Liver (tissue), 8 donors: ENCODE measurements at regions not wholly inside any gene's neighbourhood (a gene's known extent, or its start where the extent isn't known, plus 50 kb on each side); places are given as distances from the start of the nearest gene placed in this dataset.

Experiments used
- DNase-seq: peaks from one replicate; pipeline ENCODE4 v3.0.0-alpha.2; 2017; ENCODE audit warnings: low spot score
- H3K27ac ChIP-seq, 2 donors: one replicate each; pipeline ENCODE4 v1.7.0; 2013; ENCODE audit warnings: inconsistent platforms in 2 of 2, low read length in 2 of 2, control low read depth in 1 of 2, low read depth in 1 of 2, mild to moderate bottlenecking in 1 of 2
- H3K27me3 ChIP-seq, 4 donors: one replicate each; pipeline versions ENCODE4 v1.6.1 to v1.7.0; 2013; ENCODE audit warnings: low read length in 3 of 4, inconsistent platforms in 1 of 4, mild to moderate bottlenecking in 1 of 4, moderate library complexity in 1 of 4; ENCODE audit not compliant: control insufficient read depth in 4 of 4, insufficient read depth in 4 of 4
- H3K36me3 ChIP-seq, 4 donors: one replicate each; pipeline versions ENCODE4 v1.6.1 to v1.7.0; 2013; ENCODE audit warnings: low read length in 3 of 4, mild to moderate bottlenecking in 3 of 4, low read depth in 1 of 4, moderate library complexity in 1 of 4; ENCODE audit not compliant: control insufficient read depth in 4 of 4, insufficient read depth in 3 of 4
- H3K4me1 ChIP-seq, 4 donors: one replicate each; pipeline versions ENCODE4 v1.6.1 to v1.7.0; 2013; ENCODE audit warnings: low read length in 3 of 4, mild to moderate bottlenecking in 3 of 4, moderate library complexity in 1 of 4; ENCODE audit not compliant: control insufficient read depth in 4 of 4, insufficient read depth in 4 of 4
- H3K4me3 ChIP-seq, 3 donors: one replicate each; pipeline versions ENCODE4 v1.6.1 to v1.7.0; 2013; ENCODE audit warnings: low read length in 3 of 3, control low read depth in 1 of 3, low read depth in 1 of 3, mild to moderate bottlenecking in 1 of 3
- H3K9ac ChIP-seq, 2 donors: one replicate each; pipeline ENCODE4 v1.7.0; 2013; ENCODE audit warnings: low read length in 2 of 2, mild to moderate bottlenecking in 2 of 2, moderate library complexity in 2 of 2, control low read depth in 1 of 2, low read depth in 1 of 2
- H3K9me3 ChIP-seq, 4 donors: one replicate each; pipeline versions ENCODE4 v1.6.1 to v1.7.0; 2013; ENCODE audit warnings: low read length in 3 of 4; ENCODE audit not compliant: control insufficient read depth in 4 of 4
- ATF3 ChIP-seq: IDR thresholded peaks from 2 replicates; pipeline ENCODE4 v1.6.1; 2016; ENCODE audit warnings: antibody characterized with exemption
- CTCF ChIP-seq: fragments of 150-350 bp; IDR thresholded peaks from 2 replicates; pipeline ENCODE4 v1.5.1; 2017; ENCODE audit warnings: improper control_type of control experiment, low read depth, low read length; ENCODE audit not compliant: missing input control
- EGR1 ChIP-seq, 2 donors: IDR thresholded peaks; 2 replicates each; pipeline ENCODE4 v1.6.1; 2016 to 2018; ENCODE audit warnings: antibody characterized with exemption in 2 of 2, low read depth in 2 of 2
- FOXA1 ChIP-seq: IDR thresholded peaks from 2 replicates; pipeline ENCODE4 v1.6.1; 2016; ENCODE audit warnings: antibody characterized with exemption
- FOXA2 ChIP-seq: IDR thresholded peaks from 2 replicates; pipeline ENCODE4 v1.6.1; 2016; ENCODE audit warnings: antibody characterized with exemption
- GABPA ChIP-seq, 2 donors: IDR thresholded peaks in 1 of 2; conservative IDR thresholded peaks in 1 of 2; 2 replicates each; pipeline ENCODE4 v1.6.1; 2016; ENCODE audit warnings: antibody characterized with exemption in 2 of 2, mild to moderate bottlenecking in 1 of 2, moderate library complexity in 1 of 2
- HNF4A ChIP-seq, 2 donors: conservative IDR thresholded peaks; 2 replicates each; pipeline ENCODE4 v1.6.1; 2016; ENCODE audit warnings: antibody characterized with exemption in 2 of 2, mild to moderate bottlenecking in 2 of 2
- HNF4G ChIP-seq: IDR thresholded peaks from 2 replicates; pipeline ENCODE4 v1.6.1; 2016; ENCODE audit warnings: antibody characterized with exemption
- JUND ChIP-seq, 2 donors: IDR thresholded peaks; 2 replicates each; pipeline ENCODE4 v1.6.1; 2016; ENCODE audit warnings: antibody characterized with exemption in 2 of 2
- MAX ChIP-seq: IDR thresholded peaks from 2 replicates; pipeline ENCODE4 v1.6.1; 2016; ENCODE audit warnings: antibody characterized with exemption
- NR2F2 ChIP-seq: IDR thresholded peaks from 2 replicates; pipeline ENCODE4 v1.6.1; 2016; ENCODE audit warnings: antibody characterized with exemption
- RAD21 ChIP-seq, 2 donors: IDR thresholded peaks; 2 replicates each; pipeline ENCODE4 v1.6.1; 2016; ENCODE audit warnings: antibody characterized with exemption in 2 of 2, mild to moderate bottlenecking in 2 of 2
- RXRA ChIP-seq, 2 donors: IDR thresholded peaks; 2 replicates each; pipeline ENCODE4 v1.6.1; 2017 to 2018; ENCODE audit warnings: antibody characterized with exemption in 2 of 2, mild to moderate bottlenecking in 1 of 2
- SP1 ChIP-seq: IDR thresholded peaks from 2 replicates; pipeline ENCODE4 v1.6.1; 2018; ENCODE audit warnings: antibody characterized with exemption, mild to moderate bottlenecking
- TAF1 ChIP-seq: conservative IDR thresholded peaks from 2 replicates; pipeline ENCODE4 v1.6.1; 2016; ENCODE audit warnings: antibody characterized with exemption, mild to moderate bottlenecking
- YY1 ChIP-seq: IDR thresholded peaks from 2 replicates; pipeline ENCODE4 v1.6.1; 2016; ENCODE audit warnings: antibody characterized with exemption, mild to moderate bottlenecking
- ZBTB33 ChIP-seq: IDR thresholded peaks from 2 replicates; pipeline ENCODE4 v1.6.1; 2016; ENCODE audit warnings: antibody characterized with exemption
- WGBS: extraction: QIAGEN DNeasy Blood & Tissue Kit; methylation state at CpG from one replicate; pipeline ENCODE4 v1.1.7; 2013; 5-methylcytosine and 5-hydroxymethylcytosine counted together
- TF ChIP-seq, protein P1 (sequence below): IDR thresholded peaks from 2 replicates; pipeline ENCODE4 v1.6.1; 2016; ENCODE audit warnings: antibody characterized with exemption, mild to moderate bottlenecking
- donor health status: healthy.
- donor health status: healthy.
- donor health status: healthy.
- donor health status: healthy.
- donor health status: healthy.

DNA sequence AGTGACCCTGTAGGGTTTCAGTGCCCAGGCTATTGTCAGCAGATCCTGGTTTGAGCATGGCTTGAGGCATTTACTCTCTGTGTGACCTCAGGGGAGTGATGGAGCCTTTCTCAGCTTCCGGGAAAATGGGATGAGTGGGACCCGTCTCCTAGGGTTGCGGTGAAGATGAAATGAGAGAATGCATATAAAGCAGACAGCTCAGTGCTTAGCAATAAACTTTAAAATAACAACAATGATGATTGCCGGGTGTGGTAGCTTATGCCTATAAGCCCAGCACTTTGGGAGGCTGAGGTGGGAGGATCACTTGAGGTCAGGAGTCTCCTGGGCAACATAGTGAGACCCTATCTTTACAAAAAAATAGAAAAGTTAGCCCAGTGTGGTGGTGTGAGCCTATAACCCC is 106.0 kb upstream of the MTHFD1L start:
- Histone ChIP-seq H3K4me1 (peaks cover 0 to 3% (median 0%) of the 10 kb centered on the region in 4 donors), H3K4me3 (no peak overlapping the region), H3K36me3 (no peaks in the 10 kb centered on the region), H3K27ac (no peak overlapping the region), H3K9ac (no peak overlapping the region), H3K9me3 (no peaks in the 10 kb centered on the region), H3K27me3 (no peaks in the 10 kb centered on the region)
- no peak for DNase-seq
- 92% methylated on average over 4 of the region's 4 CpGs for WGBS
- TF ChIP-seq JUND (IDR thresholded peaks at IDR 0.05): no peak
- TF ChIP-seq HNF4G: no peak
- TF ChIP-seq, protein P1, sequence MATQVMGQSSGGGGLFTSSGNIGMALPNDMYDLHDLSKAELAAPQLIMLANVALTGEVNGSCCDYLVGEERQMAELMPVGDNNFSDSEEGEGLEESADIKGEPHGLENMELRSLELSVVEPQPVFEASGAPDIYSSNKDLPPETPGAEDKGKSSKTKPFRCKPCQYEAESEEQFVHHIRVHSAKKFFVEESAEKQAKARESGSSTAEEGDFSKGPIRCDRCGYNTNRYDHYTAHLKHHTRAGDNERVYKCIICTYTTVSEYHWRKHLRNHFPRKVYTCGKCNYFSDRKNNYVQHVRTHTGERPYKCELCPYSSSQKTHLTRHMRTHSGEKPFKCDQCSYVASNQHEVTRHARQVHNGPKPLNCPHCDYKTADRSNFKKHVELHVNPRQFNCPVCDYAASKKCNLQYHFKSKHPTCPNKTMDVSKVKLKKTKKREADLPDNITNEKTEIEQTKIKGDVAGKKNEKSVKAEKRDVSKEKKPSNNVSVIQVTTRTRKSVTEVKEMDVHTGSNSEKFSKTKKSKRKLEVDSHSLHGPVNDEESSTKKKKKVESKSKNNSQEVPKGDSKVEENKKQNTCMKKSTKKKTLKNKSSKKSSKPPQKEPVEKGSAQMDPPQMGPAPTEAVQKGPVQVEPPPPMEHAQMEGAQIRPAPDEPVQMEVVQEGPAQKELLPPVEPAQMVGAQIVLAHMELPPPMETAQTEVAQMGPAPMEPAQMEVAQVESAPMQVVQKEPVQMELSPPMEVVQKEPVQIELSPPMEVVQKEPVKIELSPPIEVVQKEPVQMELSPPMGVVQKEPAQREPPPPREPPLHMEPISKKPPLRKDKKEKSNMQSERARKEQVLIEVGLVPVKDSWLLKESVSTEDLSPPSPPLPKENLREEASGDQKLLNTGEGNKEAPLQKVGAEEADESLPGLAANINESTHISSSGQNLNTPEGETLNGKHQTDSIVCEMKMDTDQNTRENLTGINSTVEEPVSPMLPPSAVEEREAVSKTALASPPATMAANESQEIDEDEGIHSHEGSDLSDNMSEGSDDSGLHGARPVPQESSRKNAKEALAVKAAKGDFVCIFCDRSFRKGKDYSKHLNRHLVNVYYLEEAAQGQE: no peak
- TF ChIP-seq ATF3: no peak
- TF ChIP-seq RXRA (IDR thresholded peaks at IDR 0.05): no peak
- TF ChIP-seq FOXA2: no peak
- TF ChIP-seq ZBTB33: no peak
- no peak for TF ChIP-seq FOXA1
- TF ChIP-seq HNF4A (conservative IDR thresholded peaks at IDR 0.05): no peak
- TF ChIP-seq CTCF: no peak
- TF ChIP-seq EGR1 (IDR thresholded peaks at IDR 0.05; ENCODE audit: low read depth in 2 of 2): no peak
- TF ChIP-seq MAX: no peak
- no peak for TF ChIP-seq NR2F2
- TF ChIP-seq SP1: no peak
- TF ChIP-seq GABPA (IDR thresholded peaks at IDR 0.05 in 1 of 2, conservative IDR thresholded peaks at IDR 0.05 in 1 of 2): no peak
- no peak for TF ChIP-seq TAF1
- no peak for TF ChIP-seq YY1
- no peak for TF ChIP-seq RAD21 (IDR thresholded peaks at IDR 0.05)

DNA sequence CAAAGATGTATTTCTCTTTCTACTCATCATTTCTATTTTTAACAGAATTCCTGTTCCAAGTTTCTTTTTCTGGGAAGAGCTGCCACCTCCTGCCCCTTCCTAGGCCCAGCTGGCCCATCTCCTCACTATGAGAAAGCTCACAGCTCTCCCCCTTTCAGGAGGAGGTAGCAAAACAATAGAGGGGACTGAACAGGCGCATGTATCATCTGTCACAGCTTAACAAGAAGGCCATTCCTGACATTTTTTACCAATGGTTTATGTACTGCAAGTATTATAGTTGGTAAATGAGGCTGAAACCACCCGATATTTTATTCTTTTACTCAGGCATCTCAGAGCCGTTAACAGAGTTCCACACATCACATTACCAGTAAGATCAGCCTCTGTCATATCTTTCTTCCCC is 103.7 kb upstream of the MTHFD1L start:
- Histone ChIP-seq H3K9ac (no peak overlapping the region), H3K9me3 (no peaks in the 10 kb centered on the region), H3K27me3 (no peaks in the 10 kb centered on the region), H3K36me3 (no peaks in the 10 kb centered on the region), H3K4me3 (no peak overlapping the region), H3K4me1 (peaks cover 0 to 8% (median 0%) of the 10 kb centered on the region in 4 donors), H3K27ac (no peak overlapping the region)
- DNase-seq: no peak
- no peak for TF ChIP-seq NR2F2
- no peak for TF ChIP-seq HNF4A (conservative IDR thresholded peaks at IDR 0.05)
- whole genome bisulfite sequencing: 91% methylated on average over 3 of the region's 3 CpGs
